ENCODE measurements at regions not wholly inside any gene's neighbourhood (a gene's known extent, or its start where the extent isn't known, plus 50 kb on each side); places are given as distances from the start of the nearest gene placed in this dataset.
A peak's percentile ranks its signal among the peaks of the same experiment; 100 is the strongest.

DNA sequence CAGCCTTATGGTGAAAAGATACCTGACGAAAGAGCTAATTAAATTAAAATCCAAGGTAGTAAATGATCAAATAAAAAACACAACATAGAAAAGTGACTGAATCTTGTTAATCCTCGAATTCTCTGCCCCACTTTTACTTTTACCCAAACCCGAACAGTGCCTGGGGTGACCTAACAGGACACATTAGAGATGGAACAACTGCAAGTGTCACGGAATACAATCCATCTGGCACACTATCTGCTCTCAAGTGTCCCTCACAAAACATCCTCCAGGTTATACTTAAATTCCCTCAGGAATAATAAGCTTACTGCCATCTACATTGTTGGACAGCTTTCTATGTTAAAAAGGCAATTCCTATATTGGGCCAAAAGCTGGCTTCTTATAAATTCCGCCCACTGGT, 236.3 kb upstream of the SLC14A2 start:
- H3K27me3 ChIP-seq (ENCODE audit: low read depth): no peaks in the 10 kb centered on the region
- no peaks in the 10 kb centered on the region for H3K4me1 ChIP-seq
- intact Hi-C loops (cut with DNase I): no loop called here
- H3K9me3 ChIP-seq: no peaks in the 10 kb centered on the region
- no peak overlapping the region for H3K27ac ChIP-seq
- no peak for ATAC-seq
- no peak for DNase-seq
- H3K36me3 ChIP-seq: no peaks in the 10 kb centered on the region
- H3K4me3 ChIP-seq: no peak overlapping the region
- TF ChIP-seq, protein P1, sequence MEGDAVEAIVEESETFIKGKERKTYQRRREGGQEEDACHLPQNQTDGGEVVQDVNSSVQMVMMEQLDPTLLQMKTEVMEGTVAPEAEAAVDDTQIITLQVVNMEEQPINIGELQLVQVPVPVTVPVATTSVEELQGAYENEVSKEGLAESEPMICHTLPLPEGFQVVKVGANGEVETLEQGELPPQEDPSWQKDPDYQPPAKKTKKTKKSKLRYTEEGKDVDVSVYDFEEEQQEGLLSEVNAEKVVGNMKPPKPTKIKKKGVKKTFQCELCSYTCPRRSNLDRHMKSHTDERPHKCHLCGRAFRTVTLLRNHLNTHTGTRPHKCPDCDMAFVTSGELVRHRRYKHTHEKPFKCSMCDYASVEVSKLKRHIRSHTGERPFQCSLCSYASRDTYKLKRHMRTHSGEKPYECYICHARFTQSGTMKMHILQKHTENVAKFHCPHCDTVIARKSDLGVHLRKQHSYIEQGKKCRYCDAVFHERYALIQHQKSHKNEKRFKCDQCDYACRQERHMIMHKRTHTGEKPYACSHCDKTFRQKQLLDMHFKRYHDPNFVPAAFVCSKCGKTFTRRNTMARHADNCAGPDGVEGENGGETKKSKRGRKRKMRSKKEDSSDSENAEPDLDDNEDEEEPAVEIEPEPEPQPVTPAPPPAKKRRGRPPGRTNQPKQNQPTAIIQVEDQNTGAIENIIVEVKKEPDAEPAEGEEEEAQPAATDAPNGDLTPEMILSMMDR (IDR thresholded peaks at IDR 0.05): no peak

DNA sequence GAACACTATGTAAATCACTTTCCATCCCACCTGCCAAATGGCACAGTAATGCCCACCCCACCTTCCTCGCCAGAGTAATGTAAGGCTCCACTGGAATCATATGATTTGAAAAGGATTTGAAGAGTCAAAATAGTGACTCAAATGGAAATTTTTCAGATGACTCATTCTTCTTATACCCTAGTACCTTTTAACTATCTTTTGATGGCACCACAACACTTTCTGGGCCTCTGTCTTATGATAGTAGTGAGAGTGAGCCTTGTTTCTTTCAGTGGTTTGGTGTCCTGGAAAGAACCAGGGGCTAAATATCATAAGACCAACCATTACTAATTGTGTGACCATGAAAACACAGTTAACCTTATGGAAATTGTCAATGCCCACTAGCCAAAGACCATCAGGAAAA, 235.4 kb upstream of the SLC14A2 start:
- intact Hi-C loops (cut with DNase I): no loop called here
- H3K9me3 ChIP-seq: no peaks in the 10 kb centered on the region
- H3K4me3 ChIP-seq: no peak overlapping the region
- ATAC-seq (no peak), DNase-seq (no peak)
- H3K27me3 ChIP-seq (ENCODE audit: low read depth): no peaks in the 10 kb centered on the region
- no peak overlapping the region for H3K27ac ChIP-seq
- no peaks in the 10 kb centered on the region for H3K36me3 ChIP-seq
- peaks cover 5% of the 10 kb centered on the region for H3K4me1 ChIP-seq
- TF ChIP-seq, protein P1 (IDR thresholded peaks at IDR 0.05): no peak

DNA sequence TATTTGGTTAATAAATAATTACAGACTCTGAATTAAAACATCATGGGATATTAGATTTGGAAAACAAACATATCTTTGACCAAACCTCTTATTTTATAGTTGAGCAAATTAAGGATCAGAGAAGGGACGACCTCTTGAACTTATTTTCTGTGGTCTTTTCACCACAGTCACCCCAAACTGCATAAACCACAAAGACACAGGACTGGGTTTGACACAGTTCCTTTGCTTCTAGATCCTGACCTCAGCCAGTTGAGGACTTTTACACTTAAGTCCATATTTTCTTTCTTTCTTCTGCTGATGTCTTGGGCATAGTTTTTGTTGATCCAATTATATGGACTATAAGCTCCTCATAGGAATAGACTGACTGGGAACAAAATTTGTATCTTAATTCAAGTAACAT, 234.0 kb upstream of the SLC14A2 start:
- intact Hi-C loops (cut with DNase I): no loop called here
- H3K4me3 ChIP-seq: no peak overlapping the region
- ATAC-seq: no peak
- peaks cover 7% of the 10 kb centered on the region for H3K4me1 ChIP-seq
- DNase-seq: no peak
- no peaks in the 10 kb centered on the region for H3K9me3 ChIP-seq
- no peaks in the 10 kb centered on the region for H3K27me3 ChIP-seq (ENCODE audit: low read depth)
- H3K36me3 ChIP-seq: no peaks in the 10 kb centered on the region
- no peak overlapping the region for H3K27ac ChIP-seq
- TF ChIP-seq, protein P1 (IDR thresholded peaks at IDR 0.05): no peak

DNA sequence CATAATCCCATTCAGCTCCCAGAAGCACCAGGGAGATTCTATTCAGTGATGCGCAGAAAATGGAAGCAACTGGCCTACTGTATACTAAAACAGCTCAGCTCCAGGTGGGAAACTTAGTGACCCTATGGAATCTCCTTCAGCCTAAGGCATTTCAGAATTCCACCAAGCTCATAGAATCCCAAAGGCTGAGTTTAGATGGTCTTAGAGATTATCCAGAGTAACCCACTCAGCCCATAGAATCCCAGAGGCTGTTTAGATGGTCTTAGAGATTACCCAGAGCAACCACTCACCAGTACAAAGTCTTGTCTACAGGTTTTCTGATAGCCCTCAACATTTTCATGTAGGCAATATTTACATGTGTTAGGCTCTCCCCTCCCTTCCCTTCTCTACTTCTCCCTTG, 232.0 kb upstream of the SLC14A2 start:
- no peaks in the 10 kb centered on the region for H3K9me3 ChIP-seq
- H3K4me3 ChIP-seq: no peak overlapping the region
- DNase-seq: no peak
- no peak for ATAC-seq
- no peaks in the 10 kb centered on the region for H3K27me3 ChIP-seq (ENCODE audit: low read depth)
- TF ChIP-seq, protein P1 (IDR thresholded peaks at IDR 0.05): no peak
- H3K4me1 ChIP-seq: peaks cover 7% of the 10 kb centered on the region
- H3K36me3 ChIP-seq: no peaks in the 10 kb centered on the region
- intact Hi-C loops (cut with DNase I): no loop called here
- no peak overlapping the region for H3K27ac ChIP-seq

DNA sequence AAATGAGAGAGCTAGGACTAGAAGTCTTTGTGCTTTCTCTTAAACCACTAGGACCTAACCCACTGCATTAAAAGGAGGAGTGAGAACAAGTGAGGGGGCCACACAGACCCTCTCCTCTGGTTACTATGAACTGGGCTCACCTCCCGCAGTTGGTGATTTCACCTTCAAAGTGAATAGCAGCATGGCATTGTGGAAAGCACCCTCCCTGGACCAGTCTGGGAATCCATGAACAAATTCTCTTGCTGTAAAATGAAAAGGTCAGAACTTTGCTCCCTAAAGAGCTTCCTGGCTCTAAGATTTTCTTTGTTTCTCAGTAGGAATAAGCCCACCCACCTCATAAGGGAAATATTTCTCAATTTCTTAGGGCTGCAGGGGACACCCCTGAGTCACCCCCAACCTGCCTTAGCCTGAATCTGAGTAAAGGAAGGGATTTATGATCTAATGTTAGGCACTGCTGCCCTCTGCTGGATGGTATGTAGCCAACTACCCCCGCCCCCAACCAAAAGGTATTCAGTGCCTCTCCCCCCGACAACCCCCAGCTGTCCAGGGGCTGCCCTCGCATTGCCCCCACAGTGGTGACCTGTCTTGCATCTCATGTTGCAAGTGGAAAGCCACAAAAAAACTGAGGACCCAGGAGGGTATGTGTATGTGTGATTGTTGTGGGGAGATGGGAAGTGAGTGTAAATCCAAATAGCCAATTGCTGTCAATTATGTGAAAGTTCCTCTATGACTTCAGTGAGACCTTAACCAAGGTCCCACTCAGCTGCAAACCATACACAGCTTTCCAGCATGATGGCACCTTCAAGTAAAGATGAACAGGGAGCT, 230.9 kb upstream of the SLC14A2 start:
- DNase-seq: no peak
- intact Hi-C loops (cut with DNase I): no loop called here
- peak; percentile 69 to 84 for ATAC-seq
- Histone ChIP-seq H3K27ac (no peak overlapping the region), H3K9me3 (no peaks in the 10 kb centered on the region), H3K27me3 (ENCODE audit: low read depth) (no peaks in the 10 kb centered on the region), H3K4me1 (peaks cover 7% of the 10 kb centered on the region), H3K36me3 (no peaks in the 10 kb centered on the region), H3K4me3 (no peak overlapping the region)
- TF ChIP-seq, protein P1 (IDR thresholded peaks at IDR 0.05): peak; percentile 68
